GM18867 (cell line): ENCODE measurements at regions not wholly inside any gene's neighbourhood (a gene's known extent, or its start where the extent isn't known, plus 50 kb on each side); places are given as distances from the start of the nearest gene placed in this dataset.

Source experiments
- ATAC-seq: cut with Tn5 transposase; IDR thresholded peaks from one replicate; pipeline ENCODE4 v1.9.1; 2021; ENCODE audit warnings: mild to moderate bottlenecking, moderate library complexity; ENCODE audit not compliant: unreplicated experiment

- ATAC-seq = peak; percentile 72
These were observed 195.4 kb downstream of the ANAPC10 start for GRCh38 chr4:144902614-144903013.

GRCh38 chr4:144903953-144904711 lies 193.9 kb downstream of the ANAPC10 start:
- ATAC-seq = no peak

DNA sequence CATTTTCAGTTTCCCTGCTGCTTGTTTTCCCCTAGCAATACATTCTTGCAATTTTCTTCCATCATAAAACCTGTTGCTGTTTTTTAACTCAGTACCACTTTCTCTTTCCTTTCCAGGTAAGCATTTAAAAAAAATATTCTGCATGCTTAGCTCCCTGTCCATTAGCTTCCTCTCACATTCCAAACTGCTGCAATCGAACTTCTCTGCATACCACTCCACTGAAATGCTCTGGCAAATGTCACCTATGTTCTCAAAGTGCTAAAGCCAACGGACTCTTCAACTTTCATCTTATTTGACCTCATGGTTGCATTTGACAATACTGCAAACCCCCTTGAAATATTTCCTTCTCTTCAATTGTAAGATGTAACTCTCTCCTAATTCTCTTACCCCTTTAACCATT lies 192.7 kb downstream of the ANAPC10 start:
- ATAC-seq = no peak

DNA sequence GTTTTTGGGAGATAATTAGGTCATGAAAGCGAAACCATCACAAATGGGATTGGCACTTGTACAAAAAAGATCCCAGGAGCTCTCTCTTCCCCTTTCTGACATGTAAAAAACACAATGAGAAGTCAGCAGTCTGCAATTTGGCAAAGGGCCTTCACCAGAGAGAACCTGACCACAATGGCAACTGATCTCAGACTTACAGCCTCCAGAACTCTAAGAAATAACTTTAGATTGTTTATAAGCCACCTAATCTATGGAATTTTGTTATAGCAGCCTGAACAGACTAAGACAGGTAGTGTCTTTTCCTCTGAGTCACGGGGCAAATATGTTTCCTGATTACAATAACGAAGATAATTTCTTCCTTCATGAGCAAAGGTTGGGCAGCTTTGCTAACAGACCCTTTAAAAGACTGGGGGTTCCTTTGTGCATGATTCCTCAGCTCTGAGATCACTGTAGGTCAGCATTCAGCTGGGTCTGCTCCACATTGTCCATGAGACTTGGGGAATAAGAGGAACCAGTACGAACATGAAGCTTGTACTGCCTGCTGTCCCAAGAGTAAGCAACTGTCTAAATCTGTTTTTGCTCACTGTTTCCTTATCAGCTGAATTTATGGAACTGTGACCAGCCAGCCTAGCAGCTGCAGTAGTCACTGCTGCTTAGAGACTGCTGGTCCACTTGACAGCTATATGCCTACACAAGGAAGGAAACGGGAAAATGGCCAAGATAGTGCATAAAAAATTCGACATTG lies 191.6 kb downstream of the ANAPC10 start:
- peak; percentile 39 for ATAC-seq

- ATAC-seq = no peak
These were observed 187.3 kb downstream of the ANAPC10 start for GRCh38 chr4:144910723-144911122.
